GM19452 (cell line): ENCODE measurements at regions not wholly inside any gene's neighbourhood (a gene's known extent, or its start where the extent isn't known, plus 50 kb on each side); places are given as distances from the start of the nearest gene placed in this dataset.
"Not testable (repeated sequence)": the region's sequence is repeated elsewhere in the genome, so short reads cannot be mapped to it uniquely, and the experiment has no call there.

ENCODE experiments used
- ATAC-seq: cut with Tn5 transposase; IDR thresholded peaks from one replicate; pipeline ENCODE4 v1.9.1; 2021; ENCODE audit not compliant: unreplicated experiment

DNA sequence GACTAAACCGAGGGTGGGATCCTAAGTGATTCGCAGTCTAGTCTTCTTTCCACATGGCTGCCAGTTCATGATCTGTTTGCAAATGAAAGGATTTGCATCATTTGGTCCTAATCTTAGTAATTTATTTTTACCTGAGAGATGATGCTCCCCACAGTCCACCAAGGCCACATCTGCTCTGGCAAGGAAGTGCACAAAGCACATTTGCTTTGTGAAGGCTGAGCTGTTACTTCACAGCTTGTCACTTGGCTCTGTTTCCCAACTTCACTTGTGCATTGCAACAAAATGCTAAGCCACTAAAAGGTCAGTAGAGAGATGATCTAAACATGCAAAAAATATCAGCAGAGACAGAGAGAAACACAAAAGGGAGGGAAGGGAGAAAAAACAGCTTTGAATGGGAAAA lies 128.5 kb upstream of the VLDLR start:
- no peak for ATAC-seq

DNA sequence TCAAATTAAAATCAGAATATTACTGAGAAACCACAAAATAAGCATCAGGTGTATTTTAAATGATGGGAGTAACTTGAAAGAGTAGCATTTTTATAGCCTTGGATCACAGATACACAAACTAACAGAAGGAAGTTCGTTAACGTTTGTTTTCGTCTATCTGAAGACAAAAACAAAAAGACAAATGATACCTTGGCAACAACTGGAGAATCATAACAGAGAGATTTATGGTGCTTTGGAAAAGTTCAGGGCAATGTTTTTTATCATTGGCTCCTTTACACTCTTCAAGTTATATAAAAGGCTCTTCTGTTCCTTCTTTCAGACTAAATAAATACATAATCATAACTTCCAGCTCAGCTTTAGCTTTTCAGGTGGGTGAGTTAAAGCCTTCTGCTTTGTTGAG lies 128.1 kb upstream of the VLDLR start:
- no peak for ATAC-seq

DNA sequence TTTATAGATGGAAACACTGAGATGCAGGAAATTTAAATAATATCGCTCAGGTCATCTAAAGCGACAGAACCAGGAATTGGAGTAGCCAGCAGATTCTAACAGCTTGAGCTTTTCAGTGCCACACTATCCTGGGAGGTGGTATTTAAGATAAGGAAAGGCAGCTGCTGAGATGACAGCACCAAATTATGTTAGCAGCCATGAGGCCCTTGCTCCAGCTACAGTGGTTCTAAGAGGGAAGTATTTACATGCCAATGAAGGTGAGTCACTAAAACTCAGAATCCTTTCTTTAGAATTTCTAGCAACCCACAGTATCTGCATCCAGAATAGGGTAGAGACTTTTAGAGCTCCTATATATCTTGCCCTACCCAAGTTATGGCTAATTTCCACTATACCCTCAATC lies 127.0 kb upstream of the VLDLR start:
- no peak for ATAC-seq

DNA sequence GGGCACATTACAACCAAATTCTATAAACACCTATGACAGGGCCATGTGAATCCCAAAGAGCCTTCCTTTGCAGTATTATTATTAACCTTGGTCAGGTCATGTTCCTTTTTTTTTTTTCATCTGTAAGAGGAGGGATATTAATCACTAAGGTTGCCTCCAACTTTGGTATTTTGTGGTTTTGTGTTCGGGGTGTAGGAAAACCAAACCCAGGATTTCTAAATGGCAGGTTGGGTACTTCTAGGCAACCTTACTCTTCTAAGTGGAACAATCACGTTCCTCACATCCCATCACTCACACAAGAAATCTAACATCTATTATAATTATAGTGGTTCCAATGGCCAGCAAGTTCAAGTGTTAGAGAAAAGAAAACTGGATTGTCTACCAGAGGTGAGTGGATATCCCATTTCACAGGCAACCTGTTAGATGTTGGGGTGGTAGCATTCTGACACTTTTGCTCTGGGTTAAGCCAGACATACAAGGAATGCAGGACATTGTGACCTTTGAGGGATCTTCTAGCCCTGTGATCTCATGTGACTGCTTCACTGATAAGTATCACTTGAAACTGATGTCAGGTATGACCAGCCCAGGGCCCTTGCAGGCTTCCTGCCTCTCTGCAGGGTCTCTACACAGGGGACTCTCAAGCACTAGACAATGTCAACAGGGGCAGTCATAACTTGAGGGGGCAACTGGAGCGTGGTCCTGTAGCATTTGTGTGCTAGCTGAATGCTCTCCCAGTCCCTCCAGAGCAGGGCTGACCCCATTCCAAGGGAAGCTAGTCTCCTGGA lies 126.2 kb upstream of the VLDLR start:
- no peak for ATAC-seq

DNA sequence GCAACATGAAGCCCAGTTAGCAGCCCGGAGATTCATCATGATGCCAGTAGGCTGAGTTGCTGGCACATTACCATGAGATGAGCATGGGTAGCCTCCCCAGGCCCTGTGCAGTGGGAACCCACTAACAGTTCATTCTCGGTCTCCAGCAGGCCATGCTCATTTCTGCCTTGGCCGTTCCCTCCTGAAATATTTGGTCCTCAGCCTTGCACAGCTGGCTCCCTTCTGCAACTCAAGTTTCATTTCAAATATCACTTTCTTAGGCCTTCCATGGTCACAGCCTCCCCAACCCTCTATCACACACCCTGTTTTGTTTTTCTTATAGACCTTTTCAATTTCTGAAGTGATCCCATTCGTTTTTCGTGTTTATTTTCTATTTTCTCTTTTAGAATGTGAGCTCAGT lies 125.4 kb upstream of the VLDLR start:
- no peak for ATAC-seq

DNA sequence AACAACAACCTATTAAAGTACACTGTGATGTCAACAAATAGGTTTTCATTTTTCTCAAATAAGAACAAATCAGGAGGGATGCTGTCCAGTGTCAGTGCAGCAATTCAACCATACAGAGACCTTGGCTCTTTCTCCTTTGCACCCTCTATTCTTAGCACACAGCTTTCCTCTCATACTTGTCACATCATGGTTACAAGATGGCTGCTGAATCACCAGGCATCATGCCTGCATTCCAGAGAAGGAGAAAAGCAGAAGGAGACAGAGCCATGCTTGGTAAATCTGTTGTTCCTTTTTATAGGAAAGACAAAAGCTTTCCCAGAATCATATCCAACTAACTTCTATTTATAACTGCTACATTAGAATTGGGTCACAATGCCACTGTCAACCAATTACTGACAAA lies 124.7 kb upstream of the VLDLR start:
- ATAC-seq = no peak

DNA sequence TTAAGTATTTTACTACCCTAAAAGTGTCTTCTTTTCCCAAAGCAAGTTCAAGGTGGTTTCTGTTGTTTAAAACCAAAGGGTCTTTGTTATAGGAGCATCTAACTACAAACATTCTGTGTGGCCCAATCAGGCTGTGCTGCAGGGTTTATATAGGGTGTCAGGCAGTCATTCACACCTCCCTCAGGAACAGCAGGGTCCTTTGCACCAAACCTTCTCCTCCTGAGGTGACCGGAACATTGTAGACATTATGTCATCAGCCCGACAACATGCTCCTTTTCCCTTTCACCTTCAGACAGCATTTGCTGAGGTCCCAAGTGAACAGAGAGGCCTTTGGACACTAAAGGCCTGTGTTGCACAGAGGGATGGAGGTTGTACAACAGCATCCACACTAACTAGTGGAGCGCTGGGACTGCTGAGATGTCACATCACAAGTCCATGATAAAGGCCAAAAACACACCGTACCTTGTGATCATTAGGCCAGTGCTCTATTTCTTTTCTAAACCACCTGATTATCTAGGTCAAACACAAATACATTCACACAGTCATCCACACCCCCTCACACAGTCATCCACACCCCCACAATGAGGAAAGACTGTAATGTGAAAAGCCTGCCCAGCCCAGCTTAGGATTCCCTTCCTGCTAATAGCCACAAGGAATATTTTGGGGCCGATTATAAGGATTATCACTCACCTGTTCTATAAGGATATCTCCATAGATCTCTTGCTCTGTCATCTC lies 123.8 kb upstream of the VLDLR start:
- no peak for ATAC-seq

DNA sequence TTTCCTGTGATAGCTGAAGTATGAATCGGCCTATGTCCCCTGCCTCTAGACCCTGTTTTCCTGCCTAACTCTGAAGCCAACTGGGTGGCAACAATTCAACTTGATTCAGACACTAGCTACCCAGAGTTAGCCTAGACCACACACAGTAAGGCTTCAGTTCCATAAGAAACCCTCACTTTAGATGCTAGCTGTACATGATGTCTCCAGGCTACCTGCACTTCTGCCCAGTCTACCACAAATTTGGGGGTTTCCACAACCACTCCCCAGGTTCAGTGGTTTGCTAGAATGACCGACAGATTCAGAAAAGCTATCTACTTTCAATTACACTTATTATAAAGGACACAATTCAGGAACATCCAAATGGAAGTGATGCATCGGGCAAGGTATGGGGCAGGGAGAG lies 119.4 kb upstream of the VLDLR start:
- no peak for ATAC-seq

DNA sequence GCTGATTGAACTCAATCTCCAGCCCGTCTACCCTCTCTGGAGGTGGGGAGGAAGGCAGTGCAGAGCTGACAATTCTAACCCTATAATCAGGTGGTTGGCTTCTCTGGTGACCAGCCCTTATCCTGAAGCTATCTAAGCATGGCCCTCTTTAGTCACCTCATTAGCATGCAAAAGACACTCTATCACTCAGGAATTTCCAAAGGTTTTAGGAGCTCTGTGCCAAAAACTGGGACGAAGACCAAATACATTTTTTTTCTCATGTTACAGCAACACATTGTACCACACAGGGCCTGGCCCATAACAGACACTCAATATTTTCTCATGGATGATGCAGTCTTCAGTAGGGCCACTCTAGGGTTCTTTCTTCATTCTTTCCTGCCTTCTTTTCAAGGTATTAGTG lies 118.8 kb upstream of the VLDLR start:
- ATAC-seq = no peak

DNA sequence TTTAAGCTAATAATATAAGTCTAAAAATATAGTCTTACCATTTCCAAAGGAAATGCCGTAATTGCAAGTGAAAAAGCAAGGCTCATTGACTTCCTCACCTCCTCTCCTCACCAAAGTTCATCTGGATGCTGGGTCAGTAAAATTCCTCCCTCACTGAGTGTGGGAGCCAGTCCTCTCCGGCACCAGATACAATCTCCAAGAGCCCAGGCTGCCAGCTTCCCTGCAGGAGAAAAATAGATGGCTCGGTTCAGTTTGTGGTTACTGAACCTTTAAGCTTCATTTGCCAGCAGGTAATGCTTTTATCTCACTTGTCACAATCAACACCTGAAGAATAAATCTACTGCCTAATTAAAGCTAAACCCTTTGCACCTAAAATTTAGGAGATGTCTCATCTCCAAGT lies 115.3 kb upstream of the VLDLR start:
- ATAC-seq = no peak

DNA sequence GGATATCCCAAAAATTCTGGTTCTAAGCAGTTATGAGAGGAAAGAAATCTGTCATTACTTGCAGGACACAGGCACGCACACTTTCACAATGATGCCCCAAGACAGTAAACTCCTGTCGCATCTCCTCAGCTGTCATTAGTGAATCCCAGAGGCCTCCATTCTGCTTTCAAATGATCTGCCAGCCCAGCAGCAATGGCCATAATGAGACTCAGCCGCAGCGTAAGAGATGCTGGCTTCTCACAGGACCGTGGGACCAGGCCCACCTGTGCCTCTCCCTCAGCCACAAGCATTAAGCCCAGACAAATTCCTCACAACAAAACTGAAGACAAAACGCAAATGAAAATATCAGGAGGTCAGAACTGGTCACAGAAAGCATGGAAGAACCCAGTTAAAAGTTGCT lies 98.0 kb upstream of the VLDLR start:
- no peak for ATAC-seq

DNA sequence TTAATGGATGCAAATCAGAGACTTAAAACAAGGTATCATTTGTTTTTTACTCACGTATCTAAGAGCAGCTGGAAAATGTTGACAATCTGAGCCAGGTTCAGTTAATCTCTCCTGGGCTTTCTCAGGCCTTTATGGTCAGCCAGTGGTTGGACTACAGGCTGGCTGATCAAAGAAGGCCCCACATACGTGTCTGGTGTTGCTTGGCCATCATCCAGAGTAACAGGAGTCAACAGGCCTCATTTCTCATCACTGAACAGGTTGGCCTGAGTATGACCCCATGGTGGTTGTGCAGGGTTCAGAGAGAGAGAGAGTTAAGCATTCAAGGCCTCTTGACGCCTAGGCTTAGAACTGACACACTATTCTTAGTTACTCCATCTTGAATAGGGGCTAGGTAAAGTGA lies 97.0 kb upstream of the VLDLR start:
- no peak for ATAC-seq

DNA sequence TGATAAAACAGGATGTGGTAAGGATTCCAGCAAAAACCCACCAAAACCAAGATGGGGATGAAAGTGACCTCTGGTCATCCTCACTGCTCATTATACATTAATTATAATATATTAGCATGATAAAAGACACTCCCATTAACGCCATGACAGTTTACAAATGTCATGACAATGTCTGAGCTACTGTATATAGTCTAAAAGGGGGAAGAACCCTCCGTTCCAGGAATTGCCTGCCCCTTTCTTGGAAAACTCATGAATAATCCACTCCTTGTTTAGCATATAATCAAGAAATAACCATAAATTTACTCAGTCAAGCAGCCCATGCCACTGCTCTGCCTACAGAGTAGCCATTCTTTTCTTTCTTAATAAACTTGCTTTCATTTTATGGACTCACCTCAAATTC lies 96.4 kb upstream of the VLDLR start:
- no peak for ATAC-seq

DNA sequence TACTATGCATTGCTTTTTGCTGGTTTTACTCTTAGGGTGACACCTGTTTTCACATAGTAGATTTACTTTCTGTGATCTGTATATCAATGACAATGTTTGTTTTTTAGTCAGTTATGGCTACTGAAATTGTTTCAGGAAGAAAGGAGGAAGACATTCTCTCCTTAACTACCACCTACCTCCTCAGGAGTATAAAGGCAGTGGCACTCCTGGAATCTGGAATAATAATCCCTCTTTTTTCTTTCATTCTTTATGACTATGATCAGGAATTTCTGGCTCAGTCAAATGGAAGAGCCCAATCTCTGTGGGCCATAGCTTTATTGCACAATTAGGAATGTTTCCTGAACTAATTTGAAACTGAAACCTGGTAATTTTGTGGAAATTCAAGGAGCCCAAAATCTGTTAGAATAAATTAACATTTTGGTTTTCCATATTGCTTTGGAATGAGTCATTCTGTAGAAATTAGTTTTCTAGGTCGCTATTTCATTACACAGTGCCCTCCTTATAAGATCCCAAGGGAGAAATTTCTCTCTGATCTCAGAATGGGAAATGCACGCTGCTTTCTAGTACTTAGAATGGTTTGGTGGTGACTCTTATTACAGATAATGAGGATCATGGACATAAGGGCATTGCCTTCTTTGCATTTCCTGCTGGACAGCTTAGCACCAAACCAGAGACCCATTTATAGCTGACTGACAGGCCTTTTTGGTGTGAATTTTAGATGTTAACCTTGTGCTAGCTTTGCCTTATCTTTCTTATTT lies 95.3 kb upstream of the VLDLR start:
- no peak for ATAC-seq

DNA sequence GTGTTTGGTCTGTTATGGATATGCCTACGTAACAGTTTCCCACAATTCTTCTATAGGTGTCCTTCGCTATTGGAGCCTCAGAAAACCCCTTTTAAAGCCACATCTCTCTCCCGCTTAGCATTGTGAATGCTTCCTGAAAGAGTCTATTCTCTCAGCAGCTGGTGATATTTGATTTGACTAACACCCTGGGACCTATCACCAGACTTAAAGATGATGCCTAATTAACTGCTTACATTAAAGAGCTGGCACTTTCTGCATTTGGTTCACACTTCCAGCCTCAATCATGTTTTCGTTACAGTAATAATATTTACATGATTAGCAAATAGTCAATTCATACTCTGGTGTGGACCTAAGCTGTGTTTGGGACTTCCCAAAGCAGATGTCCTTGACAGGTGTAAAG lies 90.1 kb upstream of the VLDLR start:
- no peak for ATAC-seq

DNA sequence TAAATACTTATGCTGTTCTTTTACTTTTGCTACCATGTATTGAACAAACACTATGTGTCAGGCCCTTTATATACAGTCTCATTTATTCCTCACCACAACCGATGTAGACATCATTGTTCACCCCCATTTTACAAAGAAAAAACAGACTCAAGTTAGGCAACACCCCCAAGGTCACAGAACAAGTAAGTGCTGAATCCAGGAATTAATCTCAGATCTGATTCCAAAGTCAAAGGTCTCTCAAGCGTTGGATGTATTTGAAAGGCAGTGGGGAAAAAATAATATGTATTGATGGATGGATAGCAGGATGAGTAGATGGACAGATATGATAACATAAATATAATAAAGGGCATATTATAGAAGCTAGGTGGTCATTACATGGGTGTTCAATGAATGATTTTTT lies 85.1 kb upstream of the VLDLR start:
- ATAC-seq = no peak

DNA sequence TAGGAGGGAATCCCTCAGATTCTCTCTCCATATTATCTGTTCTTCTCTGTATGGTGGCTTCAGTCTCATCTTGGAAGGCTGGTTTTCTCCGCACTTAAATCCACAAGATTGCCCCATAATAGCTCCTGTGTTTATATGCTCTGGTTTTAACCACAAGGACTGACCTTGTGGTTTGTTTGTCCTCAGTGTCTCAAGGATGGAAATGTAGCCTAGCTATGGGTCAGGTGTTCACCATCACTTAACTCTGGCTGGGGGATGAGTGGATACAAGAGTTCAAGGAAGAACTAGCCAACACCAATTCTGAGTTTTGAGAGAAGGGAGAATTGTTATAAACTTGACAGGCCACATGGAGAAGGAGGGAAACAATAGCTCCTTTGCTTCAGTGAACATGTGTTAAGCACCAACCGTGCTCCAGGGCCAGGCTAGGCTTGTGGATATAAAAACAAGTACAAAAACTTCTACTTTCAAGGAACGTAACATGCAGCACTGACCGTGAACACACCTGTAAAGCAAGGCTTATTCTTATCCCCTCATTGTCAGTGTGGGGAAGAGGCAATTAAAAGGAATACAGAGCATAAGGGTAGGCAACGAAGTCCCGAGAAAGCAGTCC lies 75.6 kb upstream of the VLDLR start:
- ATAC-seq = no peak

DNA sequence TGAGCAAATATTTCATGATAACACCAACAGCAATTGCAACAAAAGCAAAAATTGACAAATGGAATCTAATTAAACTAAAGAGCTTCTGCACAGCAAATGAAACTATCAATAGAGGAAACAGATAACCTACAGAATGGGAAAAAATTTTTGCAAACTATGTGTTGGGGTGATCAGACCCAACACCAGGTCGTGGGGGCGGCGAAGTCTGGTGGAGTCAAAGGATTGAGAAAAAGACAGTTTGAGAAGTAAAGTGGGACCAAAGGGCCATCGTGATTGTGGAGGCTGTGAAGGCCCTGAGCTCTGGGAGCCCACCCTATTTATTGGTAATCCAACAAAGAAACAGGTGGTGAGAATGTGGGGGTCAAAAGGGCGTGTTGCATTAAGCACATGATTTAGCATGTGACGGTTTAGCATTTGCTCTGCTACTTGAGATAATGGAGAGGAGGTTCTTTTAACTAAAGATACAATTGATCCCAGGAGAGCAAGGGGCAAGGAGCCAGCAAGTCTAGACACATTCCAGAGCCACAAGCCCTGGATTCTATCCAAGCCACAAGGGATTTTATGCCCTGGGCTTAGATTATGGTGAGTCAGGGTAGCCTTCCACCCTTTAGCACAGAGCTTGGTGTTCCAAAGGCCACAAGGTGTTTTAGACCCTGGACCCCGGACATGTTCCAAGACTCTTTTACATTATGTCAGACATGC lies 65.5 kb upstream of the VLDLR start:
- not testable (repeated sequence) for ATAC-seq

DNA sequence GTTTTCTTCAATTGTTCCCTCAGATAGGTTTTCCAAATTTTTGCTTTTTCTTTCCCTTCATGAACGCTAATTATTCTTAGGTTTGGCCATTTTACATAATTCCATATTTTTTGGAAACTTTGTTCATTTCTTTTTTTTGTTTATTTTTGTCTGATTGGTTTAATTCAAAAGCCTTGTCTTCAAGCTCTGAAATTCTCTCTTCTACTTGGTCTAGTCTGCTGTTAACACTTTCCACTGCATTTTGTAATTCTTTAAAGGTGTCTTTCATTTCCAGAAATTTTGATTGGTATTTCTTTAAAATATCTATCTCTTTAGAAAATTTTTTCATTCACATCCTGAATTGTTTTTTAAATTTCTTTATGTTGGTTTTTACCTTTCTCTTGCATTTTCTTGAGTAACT lies 63.9 kb upstream of the VLDLR start:
- no peak for ATAC-seq

DNA sequence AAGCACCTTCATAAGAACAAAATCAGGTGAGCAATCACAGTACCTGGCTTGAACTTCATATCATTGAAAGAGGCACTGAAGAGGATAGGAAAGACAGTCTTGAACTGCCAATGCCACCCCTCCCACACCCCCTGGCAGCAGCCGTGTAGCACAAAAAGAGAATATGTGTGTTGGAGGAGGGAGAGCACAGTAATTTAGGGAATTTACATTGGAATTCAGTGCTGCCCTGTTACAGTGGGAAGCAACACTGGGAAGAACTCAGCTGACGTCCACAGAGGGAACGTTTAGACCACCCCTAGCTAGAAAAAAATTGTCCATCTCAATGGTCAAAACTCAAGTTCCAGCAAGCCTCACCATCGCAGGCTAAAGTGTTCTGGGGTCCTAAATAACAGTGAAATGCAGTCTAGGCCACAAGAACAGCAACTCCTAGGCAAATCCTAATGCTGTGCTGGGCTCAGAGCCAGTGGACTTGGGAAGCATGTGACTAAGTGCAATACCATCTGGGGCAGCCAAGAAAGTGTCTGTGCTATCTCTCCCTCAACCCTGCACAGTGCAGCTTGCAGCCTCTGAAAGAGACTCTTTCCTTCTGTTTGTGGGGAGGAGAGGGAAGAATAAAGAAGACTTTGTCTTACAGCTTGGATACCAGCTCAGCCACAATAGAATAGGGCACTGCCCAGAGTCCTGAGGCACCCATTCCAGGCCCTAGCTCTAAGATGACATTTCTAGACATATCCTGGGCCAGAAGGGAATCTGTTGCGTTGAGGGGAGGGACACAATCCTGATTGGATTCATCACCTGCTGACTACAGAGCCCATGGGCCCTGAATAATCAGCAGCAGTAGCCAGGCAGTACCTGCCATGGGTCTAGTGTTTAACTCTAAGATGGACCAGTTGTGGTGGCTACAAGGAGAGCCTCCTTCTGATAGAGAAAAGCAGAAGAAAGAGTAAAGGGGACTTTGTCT lies 62.1 kb upstream of the VLDLR start:
- no peak for ATAC-seq
